GM21529 (cell line): ENCODE measurements at regions not wholly inside any gene's neighbourhood (a gene's known extent, or its start where the extent isn't known, plus 50 kb on each side); places are given as distances from the start of the nearest gene placed in this dataset.
"Not testable (repeated sequence)": the region's sequence is repeated elsewhere in the genome, so short reads cannot be mapped to it uniquely, and the experiment has no call there.

Experiments
- ATAC-seq: cut with Tn5 transposase; IDR thresholded peaks from one replicate; pipeline ENCODE4 v1.9.1; 2021; ENCODE audit not compliant: unreplicated experiment

DNA sequence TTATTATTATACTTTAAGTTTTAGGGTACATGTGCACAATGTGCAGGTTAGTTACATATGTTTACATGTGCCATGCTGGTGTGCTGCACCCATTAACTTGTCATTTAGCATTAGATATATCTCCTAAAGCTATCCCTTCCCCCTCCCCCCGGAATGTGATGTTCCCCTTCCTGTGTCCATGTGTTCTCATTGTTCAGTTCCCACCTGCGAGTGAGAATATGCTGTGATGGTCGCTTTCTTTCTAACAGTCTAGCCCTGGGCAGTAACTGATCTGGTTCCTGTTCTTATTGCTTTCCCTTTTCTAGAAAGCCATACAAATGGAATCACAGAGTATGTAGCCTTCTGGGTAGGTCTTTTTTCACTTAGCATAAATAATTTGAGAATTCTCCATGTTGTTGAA, 311.1 kb upstream of the CNTNAP2 start:
- ATAC-seq: not testable (repeated sequence)

DNA sequence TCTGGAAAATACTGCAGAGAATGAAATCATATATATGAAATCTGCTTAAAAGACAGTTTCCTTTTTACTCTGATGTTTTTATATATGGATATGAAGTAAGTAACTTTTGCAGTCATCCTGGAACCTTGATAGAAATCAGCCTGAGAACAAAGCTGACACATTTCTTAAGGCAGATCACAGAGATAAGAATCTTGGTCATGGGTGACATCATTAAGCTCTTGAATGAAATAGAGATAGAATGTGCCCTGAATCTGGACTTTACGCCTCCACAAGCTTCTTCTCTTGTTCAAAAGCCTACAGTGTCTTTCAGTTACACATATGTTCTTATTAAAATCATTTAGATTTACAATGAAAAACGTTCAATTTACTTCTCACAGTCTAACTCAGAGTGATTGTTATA, 319.1 kb upstream of the CNTNAP2 start:
- ATAC-seq: no peak

DNA sequence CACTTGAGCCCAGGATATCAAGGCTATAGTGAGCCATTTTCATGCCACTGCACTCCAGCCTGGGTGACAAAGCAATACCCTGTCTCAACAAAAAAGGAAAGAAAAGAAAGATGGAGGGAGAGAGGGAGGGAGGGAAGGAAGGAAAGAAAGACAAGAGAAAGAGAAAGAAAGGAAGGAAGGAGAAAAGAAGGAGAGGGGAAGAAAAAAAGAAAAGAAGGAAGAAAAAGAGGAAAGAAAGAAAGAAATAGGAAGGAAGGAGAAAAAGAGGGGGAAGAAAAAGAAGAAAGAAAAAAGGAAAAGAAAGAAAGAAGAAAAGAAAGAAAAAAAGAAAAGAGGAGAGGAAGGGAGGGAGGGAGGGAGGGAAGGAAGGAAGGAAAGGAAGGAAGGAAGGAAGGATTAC, 321.5 kb upstream of the CNTNAP2 start:
- ATAC-seq: no peak

DNA sequence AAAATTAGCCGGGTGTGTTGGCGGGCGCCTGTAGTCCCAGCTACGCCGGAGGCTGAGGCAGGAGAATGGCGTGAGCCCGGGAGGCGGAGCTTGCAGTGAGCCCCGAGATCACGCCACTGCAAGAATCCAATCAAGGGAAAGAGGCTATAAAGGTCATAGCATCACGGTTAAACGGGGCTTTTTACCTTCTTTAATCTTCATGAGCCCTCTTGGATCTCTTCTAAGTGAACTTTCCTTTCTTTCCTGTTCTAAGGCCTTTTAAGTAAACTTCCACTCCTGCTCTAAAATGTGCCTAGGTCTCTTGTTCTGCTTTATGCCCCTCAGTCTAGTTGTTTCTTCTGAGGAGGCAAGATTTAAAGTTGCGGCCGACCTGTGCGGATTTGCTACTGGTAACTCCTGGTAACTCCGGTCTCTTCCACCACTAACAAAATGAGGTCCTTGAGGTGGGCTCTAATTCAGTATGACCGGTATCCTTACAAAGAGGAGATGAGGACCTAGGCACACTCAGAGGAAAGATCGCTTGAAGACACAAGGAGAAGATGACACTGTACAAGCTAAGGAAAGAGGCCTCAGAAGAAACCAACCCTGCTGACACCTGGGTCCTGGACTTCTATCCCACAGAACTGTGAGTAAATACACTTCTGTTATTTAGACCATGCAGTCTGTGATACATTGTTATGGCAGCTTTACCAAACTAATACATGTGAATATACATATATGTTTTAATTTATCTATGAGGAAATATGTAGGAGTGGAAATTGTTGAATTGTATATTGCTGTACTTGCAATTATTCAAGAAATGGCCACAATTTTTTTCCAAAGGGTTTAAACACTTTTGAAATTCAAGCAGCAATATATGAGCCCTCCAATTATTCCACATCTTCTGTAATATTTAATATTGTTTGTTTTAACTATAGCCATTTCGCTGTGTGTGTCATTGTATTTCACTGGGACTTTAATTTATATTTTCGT, 331.5 kb upstream of the CNTNAP2 start:
- ATAC-seq: no peak

DNA sequence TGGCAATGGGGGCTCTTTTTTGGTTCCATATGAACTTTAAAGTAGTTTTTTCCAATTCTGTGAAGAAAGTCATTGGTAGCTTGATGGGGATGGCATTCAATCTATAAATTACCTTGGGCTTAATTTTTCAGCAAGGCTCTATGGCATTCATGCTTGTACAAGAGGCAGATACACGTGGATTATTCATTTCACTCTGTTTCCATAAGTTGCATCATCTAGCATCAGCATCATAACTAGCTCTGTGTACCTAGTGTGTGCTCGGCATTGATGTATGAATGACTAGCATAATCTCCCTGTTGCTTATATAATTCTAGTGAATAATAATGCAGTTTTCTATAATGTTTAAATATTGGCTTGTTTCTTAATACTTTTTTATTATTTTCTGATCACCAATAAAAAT, 335.2 kb upstream of the CNTNAP2 start:
- not testable (repeated sequence) for ATAC-seq

DNA sequence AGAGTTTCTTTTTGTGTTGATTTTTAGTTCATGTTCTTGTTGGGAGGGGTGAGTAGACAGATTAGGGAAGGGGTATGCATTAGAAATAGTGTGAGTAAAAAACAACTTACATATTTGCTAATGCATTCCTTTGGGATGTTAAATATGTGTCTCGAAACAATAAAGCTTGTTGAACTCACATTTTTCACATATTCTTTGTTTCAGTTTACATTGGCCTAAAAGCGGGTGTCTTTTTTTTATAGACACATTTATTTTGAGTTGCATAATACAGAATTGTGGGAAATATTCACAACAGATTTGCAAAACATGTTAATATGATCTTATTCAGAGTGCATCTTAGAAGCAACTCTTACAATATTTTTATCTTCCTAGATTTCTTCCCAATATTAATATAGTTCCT, 337.5 kb upstream of the CNTNAP2 start:
- no peak for ATAC-seq

DNA sequence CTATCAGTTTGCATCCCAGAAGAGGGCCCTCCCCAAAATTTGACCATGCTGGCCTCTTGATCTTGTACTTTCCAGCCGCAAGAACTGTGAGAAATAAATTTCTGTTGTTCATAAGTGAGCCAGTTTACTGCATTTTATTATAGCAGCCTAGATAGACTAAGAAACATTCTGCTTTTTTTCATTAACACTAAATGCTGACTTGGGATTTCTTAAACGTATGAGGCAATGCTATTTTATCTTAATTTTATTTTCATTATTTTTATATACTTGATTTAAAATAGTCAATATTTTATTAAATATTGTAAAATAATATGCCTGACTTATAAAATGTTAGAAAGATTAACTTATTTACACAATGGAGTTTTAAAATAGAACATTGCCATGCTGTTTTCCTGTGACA, 341.8 kb upstream of the CNTNAP2 start:
- ATAC-seq: no peak

DNA sequence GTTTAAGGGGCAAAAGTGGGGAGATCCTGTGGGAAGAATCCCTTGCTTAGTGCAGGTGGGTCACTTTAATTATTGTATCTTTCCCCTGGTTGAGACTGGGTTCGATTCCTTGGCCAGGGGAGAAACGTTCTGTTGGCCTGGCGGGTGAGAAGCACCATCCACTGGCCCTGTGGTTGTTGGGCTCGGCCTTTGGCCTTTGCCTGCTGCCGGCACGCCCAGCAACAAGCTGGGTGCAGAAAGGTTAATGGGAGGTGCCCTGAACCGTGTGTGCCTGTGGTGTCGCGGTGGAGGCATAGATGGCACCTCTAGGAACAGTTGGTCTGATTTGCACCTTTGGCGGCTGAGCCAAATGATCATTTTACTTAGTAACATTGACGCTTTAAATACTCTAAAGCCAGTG, 363.6 kb upstream of the CNTNAP2 start:
- no peak for ATAC-seq

DNA sequence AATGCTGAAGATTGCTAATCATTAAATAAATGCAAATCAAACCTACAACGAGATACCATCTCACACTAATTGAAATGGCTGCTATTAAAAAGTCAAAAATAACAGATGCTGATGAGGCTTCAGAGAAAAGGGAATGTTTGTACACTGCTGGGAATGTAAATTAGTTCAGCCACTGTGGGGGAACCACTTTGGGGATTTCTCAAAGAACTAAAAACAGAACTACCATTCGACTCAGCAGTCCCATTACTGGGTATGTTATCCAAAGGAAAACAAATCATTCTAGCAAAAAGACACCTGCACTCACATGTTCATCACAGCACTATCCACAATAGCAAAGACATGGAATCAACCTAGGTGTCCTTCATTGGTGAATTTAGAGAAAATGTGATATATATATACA, 379.0 kb upstream of the CNTNAP2 start:
- ATAC-seq: no peak

DNA sequence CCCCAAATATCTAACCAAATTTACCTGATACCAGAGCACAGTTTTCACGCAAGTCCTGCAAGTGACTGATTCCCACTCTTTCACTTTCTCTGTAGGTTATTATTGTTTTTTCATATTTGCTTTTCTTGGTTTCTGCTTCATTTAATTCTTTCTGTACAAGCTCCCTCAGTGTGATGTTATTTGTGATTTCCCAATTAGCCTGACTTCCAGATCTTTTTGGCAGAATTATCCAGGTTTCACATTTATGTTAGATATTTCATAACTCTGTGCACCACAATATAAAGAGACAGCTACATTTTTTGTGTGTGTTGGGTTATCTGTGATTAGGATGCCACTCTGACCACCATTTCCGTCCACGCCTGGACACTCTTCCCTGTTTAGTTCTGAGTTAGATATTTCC, 381.5 kb upstream of the CNTNAP2 start:
- ATAC-seq: no peak

DNA sequence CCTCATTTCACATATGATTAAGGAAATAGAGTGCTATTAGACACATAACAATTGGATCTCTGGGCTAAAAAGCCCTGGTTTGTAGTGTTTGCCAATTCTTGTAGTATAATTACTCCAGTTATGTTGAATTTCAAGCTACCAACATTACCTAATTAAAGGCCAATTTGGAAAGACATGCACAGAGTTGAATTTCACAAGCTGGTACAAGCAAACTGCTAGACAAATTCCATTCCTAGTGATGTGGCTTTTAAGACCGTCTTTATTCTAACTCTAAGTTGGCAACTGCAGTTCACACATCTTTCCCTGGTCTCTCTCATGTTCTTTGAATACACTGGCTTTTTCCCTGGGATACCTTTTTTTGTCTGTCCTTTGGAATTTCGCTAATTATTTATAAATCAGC, 384.1 kb upstream of the CNTNAP2 start:
- ATAC-seq: no peak

DNA sequence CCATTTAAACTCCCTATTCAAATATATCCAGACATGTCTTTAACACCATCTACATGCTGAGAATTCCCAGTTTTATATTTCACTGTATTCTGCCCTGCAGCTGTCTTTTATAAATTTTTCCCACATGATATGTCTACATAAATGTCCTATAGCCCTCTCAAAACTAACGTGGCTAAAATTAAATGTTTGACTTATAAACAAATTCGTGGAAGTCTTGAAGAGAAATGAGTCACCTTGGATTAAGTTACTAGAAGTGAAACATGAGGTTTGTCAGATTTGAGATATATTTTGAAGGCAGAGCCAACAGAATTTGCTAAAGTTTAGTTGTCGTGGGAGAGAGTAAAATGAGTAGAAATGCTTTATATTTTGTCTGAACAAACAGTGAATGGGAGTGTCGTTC, 386.9 kb upstream of the CNTNAP2 start:
- ATAC-seq: no peak

DNA sequence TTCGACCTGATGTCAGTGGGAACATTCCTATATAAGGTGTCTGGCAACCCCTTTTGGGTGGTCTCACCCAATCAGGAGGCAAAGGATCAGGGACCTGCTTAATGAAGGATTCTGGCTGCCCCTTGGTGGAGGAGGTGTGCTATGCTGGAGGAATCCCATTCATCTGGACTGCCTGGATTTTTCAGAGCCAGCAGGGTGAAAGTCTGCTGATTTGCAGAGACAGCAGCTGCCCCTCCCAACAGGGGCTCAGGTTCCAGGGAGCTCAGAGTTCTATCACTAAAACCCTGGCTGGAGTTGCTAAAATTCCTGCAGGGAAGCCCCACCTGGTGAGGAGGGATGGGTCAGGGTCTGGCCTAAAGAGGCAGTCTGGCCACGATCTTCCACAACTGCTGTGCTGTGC, 398.5 kb upstream of the CNTNAP2 start:
- no peak for ATAC-seq

DNA sequence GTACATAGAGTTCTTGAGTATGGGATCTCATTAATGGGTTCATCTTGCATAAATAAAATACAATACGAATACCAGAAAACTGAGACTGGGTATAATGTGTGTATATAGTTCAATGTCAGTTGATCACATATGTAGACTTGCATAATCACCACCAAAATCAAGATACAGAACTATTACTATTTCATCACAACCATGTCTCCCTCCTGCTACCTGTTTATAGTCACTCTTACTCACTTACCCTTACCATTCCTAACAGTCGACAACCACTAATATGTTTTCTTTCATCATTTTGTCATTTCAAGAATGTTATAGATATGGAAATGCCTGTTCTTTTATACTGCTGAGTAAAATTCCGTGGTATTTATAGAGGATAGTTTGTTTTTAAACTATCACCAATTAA, 416.1 kb upstream of the CNTNAP2 start:
- ATAC-seq: no peak

DNA sequence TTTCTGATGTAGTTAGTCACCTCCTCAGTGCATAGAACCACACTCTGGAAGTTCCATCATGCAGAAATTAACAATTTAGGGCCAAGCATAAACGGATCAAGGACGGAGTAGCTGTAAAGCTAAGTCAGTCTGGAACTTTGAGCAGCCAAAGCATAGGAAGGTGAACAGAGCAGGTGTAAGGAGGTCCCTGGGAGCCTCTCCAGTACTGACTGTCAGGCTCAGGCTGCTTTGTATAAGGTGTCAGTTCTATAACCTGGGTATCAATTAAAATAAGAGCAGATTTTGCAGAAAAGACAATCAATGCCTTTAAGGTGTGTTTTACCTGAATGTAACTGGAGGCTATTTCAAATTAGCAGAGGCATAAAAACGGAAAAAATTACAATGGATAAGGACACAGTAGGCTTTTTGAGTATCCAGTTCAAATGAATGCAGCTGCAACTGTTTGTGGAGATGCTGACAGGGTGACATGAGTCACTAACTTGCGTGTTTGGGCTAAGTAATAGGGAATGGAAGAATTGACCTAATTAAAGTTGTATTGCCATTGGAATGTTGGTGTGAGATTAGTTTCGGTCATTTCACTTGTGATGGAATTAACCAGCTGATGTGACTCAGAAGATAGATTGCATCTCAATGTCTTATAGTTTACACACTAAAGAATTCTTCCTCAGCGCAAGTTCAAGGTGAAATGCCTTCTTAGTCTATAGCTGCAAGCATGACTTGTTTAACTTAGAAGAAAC, 417.9 kb upstream of the CNTNAP2 start:
- ATAC-seq: no peak

DNA sequence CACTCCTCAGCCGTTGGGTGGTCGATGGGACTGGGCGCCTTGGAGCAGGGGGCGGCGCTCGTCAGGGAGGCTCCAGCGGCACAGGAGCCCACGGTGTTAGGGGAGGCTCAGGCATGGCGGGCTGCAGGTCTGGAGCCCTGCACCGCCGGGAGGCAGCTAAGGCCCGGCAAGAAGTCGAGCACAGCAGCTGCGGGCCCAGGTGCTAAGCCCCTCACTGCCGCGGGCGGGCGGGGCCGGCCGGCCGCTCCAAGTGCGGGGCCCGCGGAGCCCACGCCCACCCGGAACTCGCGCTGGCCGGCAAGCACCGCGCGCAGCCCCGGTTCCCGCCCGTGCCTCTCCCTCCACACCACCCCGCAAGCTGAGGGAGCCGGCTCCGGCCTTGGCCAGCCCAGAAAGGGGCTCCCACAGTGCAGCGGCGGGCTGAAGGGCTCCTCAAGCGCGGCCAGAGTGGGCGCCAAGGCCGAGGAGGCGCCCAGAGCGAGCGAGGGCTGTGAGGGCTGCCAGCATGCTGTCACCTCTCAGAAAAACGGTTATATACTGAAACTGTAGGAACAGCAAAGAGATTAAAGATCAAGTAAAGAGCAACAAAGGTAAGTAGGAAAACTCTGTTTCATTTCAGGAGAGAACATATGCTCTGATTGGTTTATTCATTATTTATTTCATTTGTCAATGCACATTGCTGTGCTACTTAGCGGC, 419.0 kb upstream of the CNTNAP2 start:
- not testable (repeated sequence) for ATAC-seq

DNA sequence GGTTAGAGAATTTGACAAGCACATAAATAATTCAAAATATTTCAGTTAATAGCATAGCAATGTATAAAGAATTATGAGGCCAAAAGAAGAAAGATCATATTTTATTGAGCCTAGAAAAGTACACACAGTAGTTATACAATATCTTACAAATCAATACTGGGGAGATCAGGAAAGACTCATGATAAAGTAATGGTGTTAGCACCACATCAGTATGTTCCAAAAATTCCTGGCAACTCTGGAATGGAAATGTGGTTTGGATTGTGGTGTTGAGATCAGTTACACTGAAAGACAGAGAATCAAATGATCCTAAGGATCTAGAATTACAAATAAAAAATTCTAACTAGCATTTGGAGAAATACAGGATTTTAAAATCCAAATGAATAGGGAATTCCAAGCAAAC, 420.5 kb upstream of the CNTNAP2 start:
- ATAC-seq: no peak

DNA sequence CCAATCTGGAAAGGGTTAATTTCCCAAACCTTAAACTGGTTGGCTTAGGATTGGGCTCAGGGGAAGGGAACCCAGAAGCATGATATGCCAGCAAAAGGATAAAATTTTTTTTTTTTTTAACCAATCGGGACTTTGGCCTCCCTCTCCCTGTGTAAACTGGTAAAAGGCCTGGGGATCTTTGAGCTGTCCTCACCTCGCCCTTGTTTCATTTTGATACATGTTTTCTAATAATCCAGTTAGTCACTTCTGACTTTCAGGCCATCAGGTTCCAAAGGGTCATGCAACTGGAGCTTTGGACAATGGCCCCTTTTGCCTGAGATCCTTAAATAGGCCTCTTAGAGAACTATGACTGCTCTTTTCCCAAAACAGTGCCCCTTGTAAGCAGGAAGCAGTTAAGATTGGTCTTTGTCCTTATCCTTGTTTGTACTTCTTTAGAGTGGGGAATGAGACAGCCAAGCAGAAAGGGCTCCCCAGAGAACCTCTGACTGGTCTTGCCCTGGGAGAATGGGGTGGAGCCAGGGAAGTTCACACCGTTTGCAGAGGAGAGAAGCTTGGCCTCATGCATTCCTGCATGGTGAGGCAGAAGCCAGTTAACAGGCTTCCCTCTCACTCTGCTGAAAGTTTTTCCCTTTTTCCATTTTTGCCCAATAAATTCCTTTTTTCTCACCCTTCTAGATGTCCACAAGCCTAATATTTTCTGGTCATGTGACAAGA, 424.2 kb upstream of the CNTNAP2 start:
- ATAC-seq: no peak

DNA sequence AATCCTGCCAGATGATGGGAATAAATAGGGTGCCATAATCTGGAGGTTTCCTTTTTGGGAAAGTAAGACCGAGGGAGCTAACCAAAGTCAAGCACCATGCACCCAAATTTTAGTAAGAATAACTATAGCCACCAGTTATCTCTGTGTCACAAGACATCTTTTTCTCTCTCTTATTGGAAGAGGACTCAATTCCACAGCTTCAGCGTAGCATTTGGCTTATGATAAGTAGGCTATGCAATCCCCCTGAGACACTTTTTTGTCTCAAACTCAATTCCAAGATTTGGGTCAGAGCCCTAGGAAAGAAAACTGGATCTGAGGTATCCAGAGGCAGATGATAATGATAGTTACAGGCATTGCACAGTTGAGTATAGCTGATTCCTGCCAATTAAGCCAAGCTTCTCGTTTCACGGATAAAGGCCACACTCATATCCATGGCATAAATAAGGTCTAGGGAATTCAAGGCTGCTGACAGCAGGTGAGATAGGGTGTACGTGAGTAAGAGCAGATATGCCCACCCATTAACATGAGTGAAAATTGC, 425.2 kb upstream of the CNTNAP2 start:
- no peak for ATAC-seq

DNA sequence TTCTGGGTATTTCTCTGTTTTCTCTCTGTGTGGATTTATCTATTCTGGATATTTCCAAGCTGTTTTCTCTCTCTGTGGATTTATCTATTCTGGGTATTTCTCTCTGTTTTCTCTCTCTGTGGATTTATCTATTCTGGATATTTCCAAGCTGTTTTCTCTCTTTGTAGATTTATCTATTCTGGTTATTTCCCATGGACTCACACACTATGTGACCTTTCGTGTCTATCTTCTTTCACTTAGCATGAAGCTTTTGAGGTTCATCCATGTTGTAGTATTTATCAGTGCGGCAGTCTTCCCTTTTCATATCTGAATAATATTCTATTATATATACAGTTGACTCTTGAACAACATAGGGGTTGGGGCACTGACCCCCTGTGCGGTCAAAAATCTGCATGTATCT, 435.0 kb upstream of the CNTNAP2 start:
- ATAC-seq: no peak

DNA sequence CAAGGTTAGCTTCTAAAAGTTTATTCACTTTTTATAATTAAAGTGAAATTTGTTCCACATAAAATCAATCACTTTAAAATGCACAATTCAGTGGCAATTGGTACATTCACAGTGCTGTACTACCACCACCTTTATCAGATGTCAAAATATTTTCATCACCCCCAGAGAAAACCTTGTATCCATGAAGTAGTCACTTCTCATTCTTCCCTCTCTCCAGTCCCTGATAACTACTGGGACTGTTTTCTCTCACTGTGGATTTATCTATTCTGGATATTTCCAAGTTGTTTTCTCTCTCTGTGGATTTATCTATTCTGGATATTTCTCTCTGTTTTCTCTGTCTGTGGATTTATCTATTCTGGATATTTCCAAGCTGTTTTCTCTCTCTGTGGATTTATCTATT, 435.4 kb upstream of the CNTNAP2 start:
- no peak for ATAC-seq
